HL-60 (cell line): ENCODE measurements at regions not wholly inside any gene's neighbourhood (a gene's known extent, or its start where the extent isn't known, plus 50 kb on each side); places are given as distances from the start of the nearest gene placed in this dataset.

Experiments used
- POLR2AphosphoS5 ChIP-seq: IDR thresholded peaks from 2 replicates; pipeline ENCODE4 v1.6.1; 2012; ENCODE audit warnings: low read depth
- REST ChIP-seq: IDR thresholded peaks from 2 replicates; pipeline ENCODE4 v1.6.1; 2012; ENCODE audit warnings: low read depth; ENCODE audit not compliant: insufficient replicate concordance
- SPI1 ChIP-seq: IDR thresholded peaks from 2 replicates; pipeline ENCODE4 v1.6.1; 2012; ENCODE audit warnings: low read depth, mild to moderate bottlenecking, borderline replicate concordance
- TF ChIP-seq, protein P1 (sequence below): IDR thresholded peaks from one replicate; pipeline ENCODE4 v1.5.1; 2011; ENCODE audit warnings: low read length, control low read depth, inconsistent platforms; ENCODE audit not compliant: insufficient read depth

DNA sequence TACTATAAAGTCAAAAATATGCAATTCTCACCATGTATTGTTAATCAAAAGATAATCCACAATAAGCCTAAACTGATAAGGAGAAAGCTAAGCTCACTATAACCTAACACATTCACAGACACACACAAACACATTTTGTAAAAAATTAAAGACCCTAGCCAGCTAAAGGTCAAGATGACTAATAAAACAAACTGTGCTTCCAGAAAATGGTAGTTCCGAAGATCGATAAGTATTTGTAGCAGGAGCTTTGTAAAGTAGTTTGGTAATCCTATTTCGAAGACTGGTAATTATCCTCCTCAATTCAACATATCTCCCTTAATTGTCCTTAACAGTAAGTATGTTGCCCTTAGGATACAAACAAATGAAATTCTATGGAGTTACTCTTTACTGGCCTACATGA is 62.9 kb upstream of the CHMP2B start:
- no peak for TF ChIP-seq POLR2AphosphoS5
- TF ChIP-seq, protein P1, sequence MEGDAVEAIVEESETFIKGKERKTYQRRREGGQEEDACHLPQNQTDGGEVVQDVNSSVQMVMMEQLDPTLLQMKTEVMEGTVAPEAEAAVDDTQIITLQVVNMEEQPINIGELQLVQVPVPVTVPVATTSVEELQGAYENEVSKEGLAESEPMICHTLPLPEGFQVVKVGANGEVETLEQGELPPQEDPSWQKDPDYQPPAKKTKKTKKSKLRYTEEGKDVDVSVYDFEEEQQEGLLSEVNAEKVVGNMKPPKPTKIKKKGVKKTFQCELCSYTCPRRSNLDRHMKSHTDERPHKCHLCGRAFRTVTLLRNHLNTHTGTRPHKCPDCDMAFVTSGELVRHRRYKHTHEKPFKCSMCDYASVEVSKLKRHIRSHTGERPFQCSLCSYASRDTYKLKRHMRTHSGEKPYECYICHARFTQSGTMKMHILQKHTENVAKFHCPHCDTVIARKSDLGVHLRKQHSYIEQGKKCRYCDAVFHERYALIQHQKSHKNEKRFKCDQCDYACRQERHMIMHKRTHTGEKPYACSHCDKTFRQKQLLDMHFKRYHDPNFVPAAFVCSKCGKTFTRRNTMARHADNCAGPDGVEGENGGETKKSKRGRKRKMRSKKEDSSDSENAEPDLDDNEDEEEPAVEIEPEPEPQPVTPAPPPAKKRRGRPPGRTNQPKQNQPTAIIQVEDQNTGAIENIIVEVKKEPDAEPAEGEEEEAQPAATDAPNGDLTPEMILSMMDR, result no peak
- TF ChIP-seq REST, result no peak
- no peak for TF ChIP-seq SPI1
